Neutrophil (primary cell): ENCODE measurements at regions not wholly inside any gene's neighbourhood (a gene's known extent, or its start where the extent isn't known, plus 50 kb on each side); places are given as distances from the start of the nearest gene placed in this dataset.

Experiments
- H3K27ac ChIP-seq: fragments of 200-600 bp; sonication (generic); 2 replicates; pipeline ENCODE4 v1.5.1; 2016; ENCODE audit warnings: mild to moderate bottlenecking, moderate library complexity
- H3K27me3 ChIP-seq: fragments of 200-600 bp; sonication (generic); 2 replicates; pipeline ENCODE4 v1.6.0; 2016; ENCODE audit warnings: mild to moderate bottlenecking
- H3K36me3 ChIP-seq: fragments of 200-600 bp; sonication (generic); 2 replicates; pipeline ENCODE4 v1.5.1; 2017
- H3K4me1 ChIP-seq, 2 experiments: fragments of 200-600 bp in 1 of 2; sonication (generic) in 1 of 2; 1 replicate in 1 of 2; 2 replicates in 1 of 2; pipeline versions ENCODE4 v1.5.1 to v1.6.1; 2013 to 2016; ENCODE audit warnings: low read depth in 1 of 2, low read length in 1 of 2, mild to moderate bottlenecking in 1 of 2, moderate library complexity in 1 of 2; ENCODE audit not compliant: control insufficient read depth in 1 of 2, insufficient read depth in 1 of 2
- H3K4me3 ChIP-seq, 2 experiments: fragments of 200-600 bp in 1 of 2; sonication (generic) in 1 of 2; 1 replicate in 1 of 2; 2 replicates in 1 of 2; pipeline ENCODE4 v1.5.1; 2013 to 2016; ENCODE audit warnings: low read depth in 1 of 2, low read length in 1 of 2, mild to moderate bottlenecking in 1 of 2, moderate library complexity in 1 of 2
- H3K9me3 ChIP-seq: fragments of 200-600 bp; sonication (generic); 2 replicates; pipeline ENCODE4 v1.5.1; 2016
- CTCF ChIP-seq: fragments of 200-600 bp; sonication (generic); IDR thresholded peaks from 2 replicates; pipeline ENCODE4 v1.5.1; 2016; ENCODE audit warnings: antibody characterized with exemption

GRCh38 chr10:9615189-9615588 lies 1402.5 kb upstream of the CELF2 start:
- no peak overlapping the region for H3K27ac ChIP-seq
- no peaks in the 10 kb centered on the region for H3K36me3 ChIP-seq
- no peaks in the 10 kb centered on the region for H3K27me3 ChIP-seq
- TF ChIP-seq CTCF: no peak
- no peaks in the 10 kb centered on the region for H3K4me1 ChIP-seq
- no peaks in the 10 kb centered on the region for H3K9me3 ChIP-seq
- no peak overlapping the region for H3K4me3 ChIP-seq

GRCh38 chr10:9621216-9621615 lies 1396.5 kb upstream of the CELF2 start:
- Histone ChIP-seq H3K27me3 (no peaks in the 10 kb centered on the region), H3K9me3 (no peaks in the 10 kb centered on the region), H3K27ac (no peak overlapping the region), H3K4me3 (no peak overlapping the region), H3K36me3 (no peaks in the 10 kb centered on the region), H3K4me1 (no peaks in the 10 kb centered on the region)
- TF ChIP-seq CTCF: no peak

- H3K4me3 ChIP-seq: no peak overlapping the region
- H3K27ac ChIP-seq: no peak overlapping the region
- H3K9me3 ChIP-seq: no peaks in the 10 kb centered on the region
- H3K4me1 ChIP-seq: no peaks in the 10 kb centered on the region
- no peaks in the 10 kb centered on the region for H3K36me3 ChIP-seq
- H3K27me3 ChIP-seq: no peaks in the 10 kb centered on the region
- no peak for TF ChIP-seq CTCF
Measured at GRCh38 chr10:9625304-9625703, 1392.4 kb upstream of the CELF2 start.

GRCh38 chr10:9634466-9634865 lies 1383.2 kb upstream of the CELF2 start:
- H3K4me3 ChIP-seq: no peak overlapping the region
- no peaks in the 10 kb centered on the region for H3K4me1 ChIP-seq
- TF ChIP-seq CTCF: no peak
- no peaks in the 10 kb centered on the region for H3K27me3 ChIP-seq
- no peaks in the 10 kb centered on the region for H3K36me3 ChIP-seq
- no peaks in the 10 kb centered on the region for H3K9me3 ChIP-seq
- no peak overlapping the region for H3K27ac ChIP-seq

GRCh38 chr10:9635691-9636090 lies 1382.0 kb upstream of the CELF2 start:
- Histone ChIP-seq H3K27ac (no peak overlapping the region), H3K4me1 (no peaks in the 10 kb centered on the region), H3K9me3 (no peaks in the 10 kb centered on the region), H3K27me3 (no peaks in the 10 kb centered on the region), H3K4me3 (no peak overlapping the region), H3K36me3 (no peaks in the 10 kb centered on the region)
- no peak for TF ChIP-seq CTCF

GRCh38 chr10:9636216-9636615 lies 1381.5 kb upstream of the CELF2 start:
- no peaks in the 10 kb centered on the region for H3K9me3 ChIP-seq
- TF ChIP-seq CTCF: no peak
- no peak overlapping the region for H3K4me3 ChIP-seq
- H3K27me3 ChIP-seq: no peaks in the 10 kb centered on the region
- H3K27ac ChIP-seq: no peak overlapping the region
- no peaks in the 10 kb centered on the region for H3K36me3 ChIP-seq
- no peaks in the 10 kb centered on the region for H3K4me1 ChIP-seq
